SK-N-MC (cell line): ENCODE measurements at regions not wholly inside any gene's neighbourhood (a gene's known extent, or its start where the extent isn't known, plus 50 kb on each side); places are given as distances from the start of the nearest gene placed in this dataset.

ENCODE experiments used
- EZH2 ChIP-seq: fragments of 200-600 bp; sonication (generic); IDR thresholded peaks from one replicate; pipeline ENCODE4 v1.6.1; 2017; ENCODE audit warnings: antibody characterized with exemption
- POLR2AphosphoS5 ChIP-seq: IDR thresholded peaks from 2 replicates; pipeline ENCODE4 v1.6.1; 2012; ENCODE audit warnings: mild to moderate bottlenecking, low read depth, low read length, borderline replicate concordance

DNA sequence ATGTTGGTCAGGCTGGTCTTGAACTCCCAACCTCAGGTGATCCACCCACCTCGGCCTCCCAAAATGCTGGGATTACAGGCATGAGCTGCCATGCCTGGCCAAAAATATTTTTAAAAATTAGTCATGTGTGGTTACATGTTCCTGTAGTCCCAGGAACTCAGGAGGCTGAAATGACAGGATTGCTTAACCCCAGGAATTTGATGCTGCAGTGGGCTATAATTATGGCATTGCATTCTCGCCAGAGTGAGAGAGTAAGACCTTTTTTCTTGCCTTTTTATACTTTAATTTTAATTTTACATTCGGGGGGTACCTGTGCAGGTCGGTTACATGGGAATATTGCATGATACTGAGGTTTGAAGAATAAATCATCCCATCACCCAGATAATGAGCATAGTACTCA lies 86.6 kb upstream of the ZNF92 start:
- TF ChIP-seq EZH2 (no peak), POLR2AphosphoS5 (no peak)
